Ureter (tissue), 1 donor: ENCODE measurements at regions not wholly inside any gene's neighbourhood (a gene's known extent, or its start where the extent isn't known, plus 50 kb on each side); places are given as distances from the start of the nearest gene placed in this dataset.
"Not testable (repeated sequence)": the region's sequence is repeated elsewhere in the genome, so short reads cannot be mapped to it uniquely, and the experiment has no call there.

Experiments used
- DNase-seq: peaks from one replicate; pipeline ENCODE4 v3.0.0-alpha.2; 2020; ENCODE audit warnings: low spot score
- donor health status: DM: yes; HTN: yes; CAD: no.

- DNase-seq, result no peak
Measured at GRCh38 chr4:79176351-79176750, 149.5 kb downstream of the NAA11 start.

DNA sequence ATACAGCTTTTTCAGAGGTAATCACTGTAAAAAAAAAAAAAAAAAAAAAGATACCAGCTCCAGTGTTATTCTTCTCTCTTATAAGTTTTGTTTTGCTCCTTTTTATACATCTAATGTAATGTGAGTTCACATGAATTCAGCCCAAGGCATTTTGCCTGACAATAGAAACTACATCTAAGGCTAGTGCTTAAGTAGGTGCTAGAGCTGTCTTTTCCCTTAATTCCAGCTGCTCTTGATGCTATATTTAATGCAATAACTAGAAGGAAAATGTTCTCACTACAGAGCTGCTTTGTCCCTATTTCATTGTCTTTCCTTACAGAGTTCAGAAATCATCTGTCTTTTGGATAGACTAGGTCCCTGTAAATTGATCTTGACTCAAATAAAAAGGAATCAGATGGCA, 150.1 kb downstream of the NAA11 start:
- no peak for DNase-seq

DNA sequence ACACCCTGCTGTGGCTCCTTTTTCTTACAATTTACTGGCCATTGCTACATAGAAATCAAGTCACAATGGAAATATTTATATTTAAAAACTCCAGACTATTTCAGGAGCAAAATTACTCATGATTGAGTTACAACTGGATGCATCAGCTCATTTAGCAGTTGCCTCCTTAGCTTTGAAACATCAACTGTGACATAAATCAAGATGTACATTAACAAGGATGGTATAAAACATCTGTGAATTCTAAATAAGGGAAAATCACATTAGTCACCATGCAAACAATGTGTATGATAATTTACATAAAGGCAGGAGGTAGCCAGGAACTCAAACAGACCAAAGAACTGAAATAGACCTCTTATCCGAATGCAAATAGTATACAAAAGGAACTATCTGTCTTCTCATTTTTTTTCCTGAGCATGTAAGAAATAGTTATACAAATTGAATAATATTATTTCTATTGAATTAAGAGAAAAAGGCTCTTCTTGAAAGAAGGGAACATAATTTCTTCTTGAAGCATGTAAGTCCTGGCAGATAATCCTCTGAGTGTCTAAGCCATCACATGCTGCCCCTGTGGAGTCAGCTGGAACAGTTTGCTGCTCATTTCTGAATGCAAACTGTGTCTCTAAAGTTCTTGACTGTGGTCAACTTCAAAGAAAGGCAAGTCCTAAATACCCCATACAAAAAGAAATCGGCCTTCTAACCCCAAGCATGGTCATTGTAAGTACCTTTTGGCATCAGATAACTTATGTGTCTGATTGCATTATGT, 151.2 kb downstream of the NAA11 start:
- no peak for DNase-seq

DNA sequence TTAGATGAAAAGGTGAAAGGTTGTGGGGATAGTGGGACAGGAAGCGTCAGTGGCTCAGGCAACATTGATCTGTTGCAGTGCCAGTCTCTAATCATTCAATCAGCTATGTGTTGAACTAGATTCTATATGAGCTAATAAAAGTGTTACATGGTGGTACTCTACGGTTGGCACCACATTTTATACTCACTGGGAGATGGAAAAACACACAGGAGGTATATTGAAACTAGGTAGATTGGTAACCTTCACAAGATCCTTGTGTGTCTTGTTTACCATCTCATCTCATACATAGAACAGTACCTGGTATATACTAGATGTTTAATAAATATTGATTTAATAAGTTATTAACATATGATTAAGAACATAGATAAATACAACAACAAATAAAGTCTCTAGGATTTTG, 152.7 kb downstream of the NAA11 start:
- no peak for DNase-seq

GRCh38 chr4:79170077-79170476, 155.8 kb downstream of the NAA11 start:
- DNase-seq, result no peak

GRCh38 chr4:79164907-79165610, 160.8 kb downstream of the NAA11 start:
- no peak for DNase-seq

DNA sequence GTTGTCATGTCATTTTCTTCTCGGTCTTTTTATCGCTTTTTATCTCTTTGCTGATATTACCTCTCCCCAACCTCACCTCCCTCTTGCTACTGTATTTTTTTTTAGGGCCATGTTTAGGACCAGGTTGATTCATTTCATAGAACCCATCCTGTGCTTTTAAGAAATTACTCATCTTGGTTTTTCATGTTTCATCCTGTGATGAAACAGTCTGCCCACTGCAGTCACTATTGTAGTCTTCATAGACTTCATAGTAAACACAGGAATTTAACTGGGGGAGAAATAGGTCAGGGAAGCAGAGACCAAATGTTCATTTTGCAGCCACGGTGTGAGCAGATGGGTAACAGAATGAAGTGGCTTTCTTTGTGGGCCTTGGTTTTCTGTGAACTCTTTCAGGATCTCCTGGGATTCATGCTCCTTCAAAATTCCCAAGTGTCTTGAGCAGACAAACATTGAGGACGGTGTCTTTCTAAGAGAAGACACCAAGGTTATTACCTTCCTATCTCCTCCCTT, 161.8 kb downstream of the NAA11 start:
- no peak for DNase-seq

DNA sequence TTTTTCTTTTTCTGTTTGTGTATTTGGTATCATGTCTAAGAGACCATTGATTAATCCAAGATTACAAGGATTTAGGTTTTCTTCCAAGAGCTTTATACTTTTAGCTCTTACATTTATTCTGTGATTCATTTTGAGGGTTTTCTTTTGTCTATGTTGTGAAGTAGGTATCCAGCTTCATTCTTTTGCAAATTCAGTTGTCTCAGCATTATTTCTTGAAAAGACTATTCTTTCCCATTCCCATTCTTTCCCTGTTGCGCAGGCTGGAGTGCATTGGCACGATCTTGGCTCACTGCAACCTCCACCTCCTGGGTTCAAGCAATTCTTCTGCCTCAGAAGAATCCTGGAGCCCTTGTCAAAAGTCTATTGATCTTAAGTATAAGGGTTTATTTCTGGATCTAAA, 164.9 kb downstream of the NAA11 start:
- DNase-seq, result no peak

- not testable (repeated sequence) for DNase-seq
Measured at GRCh38 chr4:79158705-79159104, 167.2 kb downstream of the NAA11 start.

- DNase-seq, result no peak
Measured at GRCh38 chr4:79155336-79155735, 170.5 kb downstream of the NAA11 start.

GRCh38 chr4:79150820-79151416, 174.9 kb downstream of the NAA11 start:
- no peak for DNase-seq

DNA sequence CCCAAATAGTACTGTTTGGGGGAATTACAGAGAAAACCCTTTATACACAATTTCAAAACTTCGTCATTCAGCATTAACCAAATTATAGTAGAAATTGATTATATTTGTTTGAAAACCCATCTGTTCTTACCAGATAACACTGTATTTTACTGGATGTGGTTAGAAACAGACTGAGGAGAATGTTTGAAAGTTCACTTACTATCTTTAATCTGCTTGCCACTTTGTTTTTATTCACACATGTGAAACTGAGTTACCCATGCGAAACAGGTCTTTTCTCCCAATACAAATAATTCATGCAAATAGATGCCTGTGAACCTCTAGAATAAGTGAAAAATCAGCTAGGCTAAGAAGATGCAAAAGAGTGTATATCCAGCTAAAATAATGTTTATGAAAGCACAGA, 177.5 kb downstream of the NAA11 start:
- DNase-seq, result no peak

GRCh38 chr4:79147251-79147650, 178.6 kb downstream of the NAA11 start:
- no peak for DNase-seq

GRCh38 chr4:79141530-79141929, 184.3 kb downstream of the NAA11 start:
- no peak for DNase-seq

- DNase-seq, result no peak
Measured at GRCh38 chr4:79134767-79135166, 191.1 kb downstream of the NAA11 start.

DNA sequence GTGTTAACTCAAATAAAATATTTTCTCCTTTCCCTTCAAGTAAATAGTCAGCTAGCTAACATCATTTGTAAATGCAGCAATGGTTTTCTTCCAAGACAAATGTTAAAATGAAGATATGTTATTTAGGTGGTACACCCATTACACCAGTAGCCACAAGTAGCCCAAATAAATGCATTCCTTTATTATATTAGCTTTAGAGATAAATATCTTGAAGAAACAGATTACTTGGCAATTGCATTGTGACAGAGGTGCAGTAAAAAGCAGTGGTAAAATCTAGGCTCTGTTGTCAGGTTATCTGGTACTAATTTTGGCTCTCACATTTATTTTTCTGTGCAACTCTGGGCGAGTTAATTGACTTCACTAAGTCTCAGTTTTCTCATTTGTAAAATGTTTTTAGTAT, 193.0 kb downstream of the NAA11 start:
- DNase-seq, result no peak

DNA sequence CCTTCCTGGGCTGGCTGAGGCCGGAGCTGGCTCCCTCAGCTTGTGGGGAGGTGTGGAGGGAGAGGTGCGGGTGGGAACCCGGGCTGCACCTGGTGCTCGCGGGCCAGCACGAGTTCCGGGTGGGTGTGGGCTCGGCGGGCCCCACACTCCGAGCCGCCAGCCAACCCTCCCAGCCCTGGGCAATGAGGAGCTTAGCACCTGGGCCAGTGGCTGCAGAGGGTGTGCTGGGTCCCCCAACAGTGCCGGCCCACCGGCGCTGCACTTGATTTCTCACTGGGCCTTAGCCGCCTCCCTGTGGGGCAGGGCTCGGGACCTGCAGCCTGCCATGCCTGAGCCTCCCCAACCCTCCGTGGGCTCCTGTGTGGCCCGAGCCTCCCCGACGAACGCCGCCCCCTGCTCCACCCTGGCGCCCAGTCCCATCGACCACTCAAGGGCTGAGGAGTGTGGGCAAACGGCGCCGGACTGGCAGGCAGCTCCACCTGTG, 182.7 kb upstream of the PAQR3 start:
- no peak for DNase-seq

GRCh38 chr4:79121223-79121622, 182.0 kb upstream of the PAQR3 start:
- DNase-seq, result no peak

DNA sequence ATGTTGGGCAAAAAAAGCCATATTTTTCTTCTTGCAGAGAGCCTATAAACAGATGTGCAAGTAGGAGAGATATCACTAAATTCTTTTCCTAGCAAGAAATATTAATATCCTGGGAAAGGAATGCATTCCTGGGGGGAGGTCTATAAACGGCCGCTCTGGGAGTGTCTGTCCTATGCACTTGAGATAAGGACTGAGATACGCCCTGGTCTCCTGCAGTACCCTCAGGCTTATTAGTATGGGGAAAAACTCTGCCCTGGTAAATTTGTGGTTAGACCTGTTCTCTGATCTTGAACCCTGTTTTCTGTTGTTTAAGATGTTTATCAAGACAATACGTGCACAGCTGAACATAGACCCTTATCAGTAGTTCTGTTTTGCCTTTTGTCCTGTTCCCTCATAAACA, 177.8 kb upstream of the PAQR3 start:
- DNase-seq, result not testable (repeated sequence)

- DNase-seq, result no peak
Measured at GRCh38 chr4:79107014-79107413, 167.8 kb upstream of the PAQR3 start.

DNA sequence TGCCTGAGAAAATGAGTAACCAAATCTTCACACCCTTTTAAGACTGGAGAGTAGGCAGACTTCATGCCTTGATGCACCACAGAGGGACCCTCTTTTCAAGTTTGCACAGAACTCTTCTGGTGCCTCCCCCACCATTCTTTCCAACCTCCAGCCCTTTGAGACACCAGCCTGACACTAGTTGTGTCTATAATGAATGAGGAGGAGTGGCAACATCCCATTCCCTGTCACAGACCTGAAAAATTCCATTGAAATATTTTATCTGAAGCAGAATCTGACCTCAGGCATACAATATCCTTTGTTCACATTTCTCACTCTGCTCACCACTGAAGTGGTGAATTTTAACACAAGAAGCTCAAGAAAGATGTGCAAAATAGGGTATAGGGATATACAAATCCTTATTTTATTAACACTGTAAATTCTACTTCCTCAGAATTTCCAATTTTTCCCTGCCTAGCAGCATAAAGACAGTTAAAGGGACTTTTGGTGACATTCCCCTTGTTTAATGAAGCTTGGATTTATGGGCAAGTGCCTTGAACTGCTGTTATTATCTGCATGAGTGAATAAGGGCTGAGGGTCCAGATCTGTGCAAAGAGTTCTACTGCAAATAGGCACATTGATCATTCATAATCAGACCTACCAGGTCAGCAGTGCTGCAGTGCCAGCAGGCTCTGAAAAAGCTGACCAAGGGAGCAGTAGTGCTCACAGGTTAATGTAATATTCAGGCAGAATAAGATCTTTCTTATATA, 149.9 kb upstream of the PAQR3 start:
- no peak for DNase-seq

GRCh38 chr4:79087071-79087470, 147.8 kb upstream of the PAQR3 start:
- DNase-seq, result no peak
